MCF 10A (cell line): ENCODE measurements at regions not wholly inside any gene's neighbourhood (a gene's known extent, or its start where the extent isn't known, plus 50 kb on each side); places are given as distances from the start of the nearest gene placed in this dataset.

ENCODE experiments used
- BruUV-seq: library from RNA; stranded (reverse); fragments of 400-500 nt; replicated peaks from 2 replicates; lab custom pipeline; 2021; lab: Mats Ljungman, UMichigan
- CTCF ChIA-PET: fragments of 300-600 bp; sonication (Branson Sonifier 250); formaldehyde crosslinking; extraction: SDS; loops from one replicate; lab custom pipeline; 2021; ENCODE audit warnings: antibody characterized with exemption, inconsistent platforms; lab: Yijun Ruan, JAX
- POLR2A ChIA-PET: fragments of 300-600, 350-650 bp; sonication (Branson Sonifier 250); formaldehyde crosslinking; extraction: SDS; loops from one replicate; lab custom pipeline; 2020; ENCODE audit warnings: antibody characterized with exemption, inconsistent platforms; lab: Yijun Ruan, JAX
- DNase-seq: peaks from one replicate; pipeline ENCODE4 v3.0.0-alpha.2; 2018; ENCODE audit not compliant: unreplicated experiment
- H3K27ac Mint-ChIP-seq: one replicate; pipeline ENCODE4 v1.8.0; 2022; ENCODE audit warnings: mild to moderate bottlenecking, low read depth, mixed read lengths; ENCODE audit not compliant: unreplicated experiment
- H3K27me3 Mint-ChIP-seq: one replicate; pipeline ENCODE4 v1.8.0; 2022; ENCODE audit warnings: mixed read lengths; ENCODE audit not compliant: insufficient read depth, unreplicated experiment
- H3K36me3 Mint-ChIP-seq: one replicate; pipeline ENCODE4 v1.8.0; 2022; ENCODE audit warnings: mild to moderate bottlenecking, moderate library complexity, mixed read lengths; ENCODE audit not compliant: insufficient read depth, unreplicated experiment
- H3K4me1 Mint-ChIP-seq: one replicate; pipeline ENCODE4 v1.8.0; 2022; ENCODE audit warnings: mixed read lengths; ENCODE audit not compliant: insufficient read depth, unreplicated experiment
- H3K4me3 Mint-ChIP-seq: one replicate; pipeline ENCODE4 v1.8.0; 2022; ENCODE audit warnings: mild to moderate bottlenecking, moderate library complexity, mixed read lengths; ENCODE audit not compliant: unreplicated experiment
- H3K9me3 Mint-ChIP-seq: one replicate; pipeline ENCODE4 v1.8.0; 2022; ENCODE audit warnings: mixed read lengths; ENCODE audit not compliant: unreplicated experiment
- intact Hi-C: fragments of 100-400 bp; cut with micrococcal nuclease; formaldehyde crosslinking; loops from 2 replicates; pipeline ENCODE4 v1.14.1; 2022
- TF ChIP-seq, protein P1 (sequence below): fragments of 200-600 bp; IDR thresholded peaks from one replicate; pipeline ENCODE4 v1.8.0; 2022; ENCODE audit warnings: antibody characterized with exemption, mild to moderate bottlenecking; ENCODE audit not compliant: unreplicated experiment

DNA sequence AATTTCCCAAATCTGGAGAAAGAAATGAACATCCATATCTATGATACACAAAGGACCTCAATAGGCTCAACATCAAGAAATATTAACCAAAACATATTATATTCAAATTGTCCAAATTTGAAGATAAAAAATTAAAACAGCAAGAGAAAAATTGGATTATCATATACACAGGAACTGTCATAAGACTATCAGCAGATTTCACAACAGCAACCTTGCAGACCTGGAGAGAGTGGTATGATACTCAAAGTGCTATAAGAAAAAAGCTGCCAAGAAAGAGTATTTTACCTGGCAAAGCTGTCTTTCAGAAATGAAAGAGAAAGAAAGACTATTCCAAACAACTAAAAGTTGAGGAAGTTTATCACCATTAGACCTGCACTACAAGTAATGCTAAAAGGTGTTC, 711.9 kb upstream of the RAB6C start:
- no TSS peak for BruUV-seq
- no peaks in the 10 kb centered on the region for H3K4me1 Mint-ChIP-seq
- POLR2A ChIA-PET = no interaction called here
- no peaks in the 10 kb centered on the region for H3K27me3 Mint-ChIP-seq
- no peak overlapping the region for H3K27ac Mint-ChIP-seq
- TF ChIP-seq, protein P1, sequence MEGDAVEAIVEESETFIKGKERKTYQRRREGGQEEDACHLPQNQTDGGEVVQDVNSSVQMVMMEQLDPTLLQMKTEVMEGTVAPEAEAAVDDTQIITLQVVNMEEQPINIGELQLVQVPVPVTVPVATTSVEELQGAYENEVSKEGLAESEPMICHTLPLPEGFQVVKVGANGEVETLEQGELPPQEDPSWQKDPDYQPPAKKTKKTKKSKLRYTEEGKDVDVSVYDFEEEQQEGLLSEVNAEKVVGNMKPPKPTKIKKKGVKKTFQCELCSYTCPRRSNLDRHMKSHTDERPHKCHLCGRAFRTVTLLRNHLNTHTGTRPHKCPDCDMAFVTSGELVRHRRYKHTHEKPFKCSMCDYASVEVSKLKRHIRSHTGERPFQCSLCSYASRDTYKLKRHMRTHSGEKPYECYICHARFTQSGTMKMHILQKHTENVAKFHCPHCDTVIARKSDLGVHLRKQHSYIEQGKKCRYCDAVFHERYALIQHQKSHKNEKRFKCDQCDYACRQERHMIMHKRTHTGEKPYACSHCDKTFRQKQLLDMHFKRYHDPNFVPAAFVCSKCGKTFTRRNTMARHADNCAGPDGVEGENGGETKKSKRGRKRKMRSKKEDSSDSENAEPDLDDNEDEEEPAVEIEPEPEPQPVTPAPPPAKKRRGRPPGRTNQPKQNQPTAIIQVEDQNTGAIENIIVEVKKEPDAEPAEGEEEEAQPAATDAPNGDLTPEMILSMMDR = no peak
- no peak for DNase-seq
- no peaks in the 10 kb centered on the region for H3K36me3 Mint-ChIP-seq
- intact Hi-C loops = no loop called here
- CTCF ChIA-PET = no interaction called here
- H3K9me3 Mint-ChIP-seq = peaks cover 20% of the 10 kb centered on the region
- no peak overlapping the region for H3K4me3 Mint-ChIP-seq

DNA sequence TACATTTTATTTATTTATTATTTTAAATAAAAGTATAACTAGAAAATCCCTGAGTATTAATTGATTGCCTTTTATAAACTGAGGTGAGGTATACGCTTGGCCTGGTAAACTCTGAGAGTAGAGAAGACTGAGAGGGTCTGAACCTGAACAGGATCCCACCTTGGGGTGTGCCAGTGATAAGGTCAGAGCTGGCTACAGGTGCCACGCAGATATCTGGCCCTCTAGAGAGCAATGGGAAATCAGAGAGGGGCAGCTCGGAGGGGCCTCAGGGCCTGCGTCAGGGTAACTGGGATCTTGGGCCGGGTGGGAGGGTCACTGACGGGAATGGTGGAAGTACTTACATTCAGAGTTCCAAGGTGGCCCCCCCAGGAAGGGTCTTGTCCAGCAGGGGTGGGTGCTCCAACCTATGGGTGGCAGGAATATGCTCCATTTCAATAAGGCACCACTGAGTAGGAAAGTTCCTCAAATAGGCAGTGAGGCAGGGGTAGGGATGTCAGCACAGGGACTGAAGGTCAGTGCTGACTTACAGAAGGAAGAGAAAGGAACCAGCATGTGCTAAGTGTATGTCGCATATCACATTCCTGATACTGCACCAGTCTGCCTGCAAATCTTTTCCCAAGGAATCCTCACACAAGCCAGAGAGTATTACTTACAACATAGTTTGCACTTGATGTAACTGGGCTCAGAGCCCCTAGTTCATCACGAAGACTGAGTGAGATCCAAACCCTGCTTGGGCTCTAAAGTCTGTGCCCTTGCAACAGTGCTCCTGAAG, 706.0 kb upstream of the RAB6C start:
- no peaks in the 10 kb centered on the region for H3K36me3 Mint-ChIP-seq
- POLR2A ChIA-PET = no interaction called here
- intact Hi-C loops = no loop called here
- no TSS peak for BruUV-seq
- H3K27ac Mint-ChIP-seq = no peak overlapping the region
- peaks cover under 1% of the 10 kb centered on the region for H3K9me3 Mint-ChIP-seq
- H3K4me1 Mint-ChIP-seq = no peaks in the 10 kb centered on the region
- H3K4me3 Mint-ChIP-seq = no peak overlapping the region
- DNase-seq = no peak
- no peaks in the 10 kb centered on the region for H3K27me3 Mint-ChIP-seq
- CTCF ChIA-PET = no interaction called here
- TF ChIP-seq, protein P1 = no peak

DNA sequence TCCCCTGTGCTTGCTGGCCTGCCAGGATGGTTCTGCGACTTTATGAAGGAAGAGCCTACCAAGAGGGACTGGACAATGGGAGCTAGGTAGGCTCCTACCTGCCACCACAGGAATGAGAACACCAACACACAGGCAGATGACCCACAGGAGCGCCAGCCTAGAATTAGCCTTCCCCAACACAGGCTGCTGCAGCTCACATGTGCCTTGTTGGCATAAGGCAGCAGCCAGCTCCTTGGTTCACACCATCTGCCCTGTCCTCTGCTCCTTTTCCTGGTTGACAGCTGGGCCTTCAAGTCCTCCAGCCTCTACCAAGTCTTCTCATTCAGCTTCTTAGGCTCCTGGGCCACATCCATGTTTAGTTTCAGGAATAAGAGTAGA, 705.4 kb upstream of the RAB6C start:
- Mint-ChIP-seq H3K27ac (no peak overlapping the region), H3K4me3 (no peak overlapping the region), H3K9me3 (no peaks in the 10 kb centered on the region), H3K4me1 (no peaks in the 10 kb centered on the region), H3K27me3 (no peaks in the 10 kb centered on the region), H3K36me3 (no peaks in the 10 kb centered on the region)
- ChIA-PET CTCF (no interaction called here), POLR2A (no interaction called here)
- intact Hi-C loops = no loop called here
- no peak for DNase-seq
- no TSS peak for BruUV-seq
- TF ChIP-seq, protein P1 = no peak

DNA sequence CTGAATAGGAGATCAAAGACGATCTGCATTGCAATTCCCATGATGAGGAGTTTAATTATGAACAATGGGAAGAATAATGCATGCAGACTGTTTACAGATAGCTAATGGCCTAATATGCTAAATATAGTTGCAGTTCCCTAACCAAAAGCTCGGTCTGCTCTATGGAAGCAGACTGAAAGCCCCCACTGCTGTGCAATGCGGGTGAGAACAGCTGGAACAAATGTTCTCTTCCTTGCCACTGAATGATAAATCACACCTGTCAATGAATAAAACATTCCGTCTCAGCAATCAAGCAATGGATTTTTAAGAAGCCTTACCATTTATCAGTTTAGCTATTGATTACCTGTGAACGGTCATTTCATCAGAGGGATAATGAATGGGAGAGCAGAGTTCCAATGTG, 704.5 kb upstream of the RAB6C start:
- no peak overlapping the region for H3K27ac Mint-ChIP-seq
- no TSS peak for BruUV-seq
- H3K9me3 Mint-ChIP-seq = no peaks in the 10 kb centered on the region
- H3K4me1 Mint-ChIP-seq = no peaks in the 10 kb centered on the region
- ChIA-PET POLR2A (no interaction called here), CTCF (no interaction called here)
- TF ChIP-seq, protein P1 = no peak
- H3K27me3 Mint-ChIP-seq = no peaks in the 10 kb centered on the region
- intact Hi-C loops = no loop called here
- H3K36me3 Mint-ChIP-seq = no peaks in the 10 kb centered on the region
- no peak overlapping the region for H3K4me3 Mint-ChIP-seq
- DNase-seq = no peak
